MM.1S (cell line): ENCODE measurements at regions not wholly inside any gene's neighbourhood (a gene's known extent, or its start where the extent isn't known, plus 50 kb on each side); places are given as distances from the start of the nearest gene placed in this dataset.

Source experiments
- DNase-seq: peaks from one replicate; pipeline ENCODE4 v3.0.0-alpha.2; 2015
- H2AFZ ChIP-seq: fragments of 300-600 bp; sonication (generic); 2 replicates; pipeline ENCODE4 v1.6.0; 2016; ENCODE audit warnings: antibody characterized with exemption, low read length
- H3F3A ChIP-seq: fragments of 300-600 bp; sonication (generic); 2 replicates; pipeline ENCODE4 v1.6.1; 2016; ENCODE audit warnings: mild to moderate bottlenecking, antibody characterized with exemption, low read length, moderate library complexity, mixed read lengths; ENCODE audit not compliant: insufficient read depth
- H3K27ac ChIP-seq: fragments of 300-600 bp; sonication (generic); 2 replicates; pipeline ENCODE4 v1.5.1; 2016; ENCODE audit warnings: mild to moderate bottlenecking, low read length
- H3K27me3 ChIP-seq: fragments of 300-600 bp; sonication (generic); replicated peaks from 2 replicates; pipeline ENCODE4 v1.6.0; 2016; ENCODE audit warnings: low read length; ENCODE audit not compliant: insufficient read depth
- H3K36me3 ChIP-seq: fragments of 300-600 bp; sonication (generic); replicated peaks from 2 replicates; pipeline ENCODE4 v1.6.1; 2016; ENCODE audit warnings: mild to moderate bottlenecking, low read length, mixed read lengths; ENCODE audit not compliant: insufficient read depth
- H3K4me1 ChIP-seq: fragments of 300-600 bp; sonication (generic); 2 replicates; pipeline ENCODE4 v1.6.1; 2016; ENCODE audit warnings: low read length, mixed read lengths
- H3K4me2 ChIP-seq: fragments of 300-600 bp; sonication (generic); 2 replicates; pipeline ENCODE4 v1.6.0; 2016; ENCODE audit warnings: low read depth, low read length
- H3K4me3 ChIP-seq: fragments of 300-600 bp; sonication (generic); 2 replicates; pipeline ENCODE4 v1.5.1; 2016; ENCODE audit warnings: low read length, mixed read lengths
- H3K79me2 ChIP-seq: fragments of 300-600 bp; sonication (generic); 2 replicates; pipeline ENCODE4 v1.6.1; 2016; ENCODE audit warnings: mixed run types, low read length, mixed read lengths
- H3K9ac ChIP-seq: fragments of 300-600 bp; sonication (generic); 2 replicates; pipeline ENCODE4 v1.6.1; 2016; ENCODE audit warnings: low read length, mixed read lengths
- H3K9me2 ChIP-seq: fragments of 300-600 bp; sonication (generic); replicated peaks from 2 replicates; pipeline ENCODE4 v1.6.1; 2016; ENCODE audit warnings: mild to moderate bottlenecking, low read length, mixed read lengths; ENCODE audit not compliant: insufficient read depth
- H3K9me3 ChIP-seq: fragments of 300-600 bp; sonication (generic); replicated peaks from 2 replicates; pipeline ENCODE4 v1.6.1; 2016; ENCODE audit warnings: mild to moderate bottlenecking, low read length, mixed read lengths; ENCODE audit not compliant: insufficient read depth
- H4K20me1 ChIP-seq: fragments of 300-600 bp; sonication (generic); 2 replicates; pipeline ENCODE4 v1.6.1; 2016; ENCODE audit warnings: mild to moderate bottlenecking, low read length, moderate library complexity, mixed read lengths; ENCODE audit not compliant: insufficient read depth
- EZH2 ChIP-seq: fragments of 300-600 bp; sonication (generic); optimal IDR thresholded peaks from 2 replicates; pipeline ENCODE3; 2017; ENCODE audit warnings: low read depth, mild to moderate bottlenecking, antibody characterized with exemption, low read length, mixed read lengths
- EZH2phosphoT487 ChIP-seq: fragments of 300-600 bp; sonication (generic); IDR thresholded peaks from 2 replicates; pipeline ENCODE4 v1.6.1; 2018; ENCODE audit warnings: antibody characterized with exemption, low read length
- TF ChIP-seq, protein P1 (sequence below): fragments of 300-600 bp; sonication (generic); IDR thresholded peaks from 2 replicates; pipeline ENCODE4 v1.5.1; 2016; ENCODE audit warnings: antibody characterized with exemption, low read length, mixed read lengths

DNA sequence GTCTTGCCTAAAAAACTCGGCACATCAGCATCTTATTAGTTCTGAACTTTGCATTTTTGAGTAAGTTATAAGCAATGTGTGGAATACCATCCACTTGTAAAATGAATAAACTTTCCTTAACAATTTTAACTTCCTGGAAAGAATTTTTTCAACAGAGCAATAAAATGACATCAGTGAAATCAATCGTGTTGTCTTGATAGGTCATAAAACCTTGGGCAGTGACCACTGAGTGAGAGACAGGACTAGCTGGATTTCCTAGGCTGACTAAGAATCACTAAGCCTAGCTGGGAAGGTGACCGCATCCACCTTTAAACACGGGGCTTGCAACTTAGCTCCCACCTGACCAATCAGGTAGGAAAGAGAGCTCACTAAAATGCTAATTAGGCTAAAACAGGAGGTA, 403.0 kb upstream of the CNKSR2 start:
- H3K9ac ChIP-seq, result no peak overlapping the region
- H3K27ac ChIP-seq, result no peak overlapping the region
- no peaks in the 10 kb centered on the region for H3K9me3 ChIP-seq
- TF ChIP-seq, protein P1, sequence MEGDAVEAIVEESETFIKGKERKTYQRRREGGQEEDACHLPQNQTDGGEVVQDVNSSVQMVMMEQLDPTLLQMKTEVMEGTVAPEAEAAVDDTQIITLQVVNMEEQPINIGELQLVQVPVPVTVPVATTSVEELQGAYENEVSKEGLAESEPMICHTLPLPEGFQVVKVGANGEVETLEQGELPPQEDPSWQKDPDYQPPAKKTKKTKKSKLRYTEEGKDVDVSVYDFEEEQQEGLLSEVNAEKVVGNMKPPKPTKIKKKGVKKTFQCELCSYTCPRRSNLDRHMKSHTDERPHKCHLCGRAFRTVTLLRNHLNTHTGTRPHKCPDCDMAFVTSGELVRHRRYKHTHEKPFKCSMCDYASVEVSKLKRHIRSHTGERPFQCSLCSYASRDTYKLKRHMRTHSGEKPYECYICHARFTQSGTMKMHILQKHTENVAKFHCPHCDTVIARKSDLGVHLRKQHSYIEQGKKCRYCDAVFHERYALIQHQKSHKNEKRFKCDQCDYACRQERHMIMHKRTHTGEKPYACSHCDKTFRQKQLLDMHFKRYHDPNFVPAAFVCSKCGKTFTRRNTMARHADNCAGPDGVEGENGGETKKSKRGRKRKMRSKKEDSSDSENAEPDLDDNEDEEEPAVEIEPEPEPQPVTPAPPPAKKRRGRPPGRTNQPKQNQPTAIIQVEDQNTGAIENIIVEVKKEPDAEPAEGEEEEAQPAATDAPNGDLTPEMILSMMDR, result no peak
- TF ChIP-seq EZH2phosphoT487, result no peak
- no peak for TF ChIP-seq EZH2
- H3K4me1 ChIP-seq, result no peaks in the 10 kb centered on the region
- H3K36me3 ChIP-seq, result no peaks in the 10 kb centered on the region
- H3K9me2 ChIP-seq, result no peaks in the 10 kb centered on the region
- H3F3A ChIP-seq, result no peaks in the 10 kb centered on the region
- H3K79me2 ChIP-seq, result no peaks in the 10 kb centered on the region
- DNase-seq, result no peak
- H3K27me3 ChIP-seq, result no peaks in the 10 kb centered on the region
- H3K4me2 ChIP-seq, result no peak overlapping the region
- no peak overlapping the region for H2AFZ ChIP-seq
- no peaks in the 10 kb centered on the region for H4K20me1 ChIP-seq
- H3K4me3 ChIP-seq, result no peak overlapping the region

DNA sequence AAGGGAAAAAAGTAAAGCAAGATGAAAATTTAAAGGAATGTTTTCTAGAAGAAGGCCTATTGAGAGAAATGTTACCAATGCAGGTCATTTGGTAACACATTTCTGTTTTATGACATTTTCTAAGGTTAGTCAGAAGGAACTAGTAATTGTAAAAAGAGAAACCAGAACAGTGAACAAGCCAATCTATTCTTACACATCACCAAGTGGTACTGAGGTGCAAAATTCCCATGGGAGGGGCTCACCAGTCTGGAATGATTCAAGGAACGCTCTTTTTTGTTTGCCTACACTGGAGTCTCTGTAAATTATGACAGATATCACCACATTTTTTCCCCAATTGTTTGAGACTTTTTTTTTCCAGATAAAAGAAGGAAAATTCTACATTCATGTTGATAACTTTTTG, 404.7 kb upstream of the CNKSR2 start:
- H3K9me3 ChIP-seq, result no peaks in the 10 kb centered on the region
- H3K4me3 ChIP-seq, result no peak overlapping the region
- H3K36me3 ChIP-seq, result no peaks in the 10 kb centered on the region
- no peaks in the 10 kb centered on the region for H3K9me2 ChIP-seq
- no peak overlapping the region for H2AFZ ChIP-seq
- TF ChIP-seq EZH2phosphoT487 (no peak), EZH2 (no peak)
- TF ChIP-seq, protein P1, result no peak
- no peaks in the 10 kb centered on the region for H3K27me3 ChIP-seq
- H3K4me1 ChIP-seq, result no peaks in the 10 kb centered on the region
- H3K79me2 ChIP-seq, result no peaks in the 10 kb centered on the region
- no peaks in the 10 kb centered on the region for H3F3A ChIP-seq
- H3K27ac ChIP-seq, result no peak overlapping the region
- H4K20me1 ChIP-seq, result no peaks in the 10 kb centered on the region
- no peak overlapping the region for H3K4me2 ChIP-seq
- no peak overlapping the region for H3K9ac ChIP-seq
- DNase-seq, result no peak

DNA sequence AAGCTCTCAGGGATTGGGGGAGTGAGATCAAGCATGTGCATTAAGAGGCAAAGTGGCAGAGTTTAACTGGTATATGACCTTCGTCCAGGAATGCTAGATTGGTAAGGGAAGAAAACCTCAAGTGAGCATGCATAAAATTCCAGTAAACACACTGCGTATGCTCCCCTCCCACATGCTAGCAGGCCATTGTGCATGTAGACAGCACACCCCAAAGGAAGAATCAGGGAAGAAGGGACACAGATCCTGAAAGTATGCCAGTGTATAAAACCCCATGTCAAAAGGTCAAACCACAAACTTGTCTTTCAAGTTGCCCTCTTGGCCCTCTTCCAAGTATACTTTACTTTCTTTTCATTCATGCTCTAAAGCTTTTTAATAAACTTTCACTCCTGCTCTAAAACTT, 405.2 kb upstream of the CNKSR2 start:
- no peaks in the 10 kb centered on the region for H3K27me3 ChIP-seq
- no peak for DNase-seq
- no peaks in the 10 kb centered on the region for H3K36me3 ChIP-seq
- no peaks in the 10 kb centered on the region for H3K9me3 ChIP-seq
- H4K20me1 ChIP-seq, result no peaks in the 10 kb centered on the region
- H3K4me1 ChIP-seq, result no peaks in the 10 kb centered on the region
- H3K79me2 ChIP-seq, result no peaks in the 10 kb centered on the region
- no peaks in the 10 kb centered on the region for H3K9me2 ChIP-seq
- H3K4me3 ChIP-seq, result no peak overlapping the region
- H2AFZ ChIP-seq, result no peak overlapping the region
- no peak overlapping the region for H3K27ac ChIP-seq
- no peak overlapping the region for H3K4me2 ChIP-seq
- TF ChIP-seq EZH2, result no peak
- no peak for TF ChIP-seq EZH2phosphoT487
- TF ChIP-seq, protein P1, result no peak
- H3K9ac ChIP-seq, result no peak overlapping the region
- no peaks in the 10 kb centered on the region for H3F3A ChIP-seq
